HCT116 (cell line): ENCODE measurements at regions not wholly inside any gene's neighbourhood (a gene's known extent, or its start where the extent isn't known, plus 50 kb on each side); places are given as distances from the start of the nearest gene placed in this dataset.

ENCODE experiments used
- ATAC-seq: fragments of 200-7000 bp; cut with Tn5 transposase; 2 replicates; pipeline ENCODE4 v1.9.1; 2020; ENCODE audit warnings: mild to moderate bottlenecking, moderate library complexity
- BruUV-seq: library from RNA; stranded (reverse); fragments of 400-500 nt; replicated peaks from 2 replicates; lab custom pipeline; 2021; lab: Mats Ljungman, UMichigan
- CTCF ChIA-PET: fragments of 300-600 bp; sonication (Branson Sonifier 250); formaldehyde crosslinking; loops from one replicate; lab custom pipeline; 2021; ENCODE audit warnings: antibody characterized with exemption; lab: Charles Lee
- POLR2A ChIA-PET: fragments of 300-600, 350-600 bp; sonication (Branson Sonifier 250); formaldehyde crosslinking; loops from one replicate; lab custom pipeline; 2021; ENCODE audit warnings: antibody characterized with exemption; lab: Charles Lee
- RAD21 ChIA-PET, 2 experiments: fragments of 300-600 bp; sonication (Branson Sonifier 250); formaldehyde crosslinking; loops; one replicate each; lab custom pipeline; 2023; ENCODE audit warnings: low total read pairs in 2 of 2; ENCODE audit not compliant: uncharacterized antibody in 2 of 2, unreplicated experiment in 2 of 2, low non-redundant PET in 1 of 2; lab: Charles Lee
- DNase-seq: peaks from one replicate; pipeline ENCODE4 v3.0.0-alpha.2; 2010; ENCODE audit warnings: low read depth, low spot score
- H2AFZ ChIP-seq: fragments of 200-600 bp; shearing (Covaris generic), sonication (generic); 2 replicates; pipeline ENCODE4 v1.6.1; 2017; ENCODE audit warnings: low read depth, mixed run types, mixed read lengths, antibody characterized with exemption, low read length; ENCODE audit not compliant: poor library complexity, severe bottlenecking
- H3K27ac ChIP-seq: 2 replicates; pipeline ENCODE4 v1.5.1; 2012; ENCODE audit warnings: low read depth, low read length
- H3K27me3 ChIP-seq: fragments of 200-600 bp; sonication (generic); 2 replicates; pipeline ENCODE4 v1.6.1; 2016; ENCODE audit warnings: mixed run types, low read length, mixed read lengths; ENCODE audit not compliant: insufficient read depth
- H3K36me3 ChIP-seq, 2 experiments: fragments of 200-500 bp in 1 of 2; fragments of 200-600 bp in 1 of 2; sonication (Bioruptor generic) in 1 of 2; sonication (generic) in 1 of 2; 2 replicates each; pipeline versions ENCODE4 v1.5.1 to v1.6.1; 2014 to 2016; ENCODE audit warnings: low read length in 2 of 2, inconsistent platforms in 1 of 2, mixed read lengths in 1 of 2, mixed run types in 1 of 2; ENCODE audit not compliant: insufficient read depth in 2 of 2, control insufficient read depth in 1 of 2
- H3K4me1 ChIP-seq, 2 experiments: fragments of 200-600 bp in 1 of 2; sonication (generic) in 1 of 2; 2 replicates each; pipeline versions ENCODE4 v1.5.1 to v1.6.1; 2012 to 2017; ENCODE audit warnings: low read length in 2 of 2, inconsistent platforms in 1 of 2, mild to moderate bottlenecking in 1 of 2, mixed read lengths in 1 of 2, mixed run types in 1 of 2, moderate library complexity in 1 of 2; ENCODE audit not compliant: insufficient read depth in 2 of 2, control insufficient read depth in 1 of 2
- H3K4me2 ChIP-seq: fragments of 200-600 bp; sonication (generic); 2 replicates; pipeline ENCODE4 v1.6.1; 2017; ENCODE audit warnings: mixed run types, low read length, mixed read lengths
- H3K4me3 ChIP-seq, 2 experiments: fragments of 200-600 bp in 1 of 2; sonication (generic) in 1 of 2; replicated peaks in 1 of 2; 2 replicates each; pipeline ENCODE4 v1.5.1; 2011 to 2016; ENCODE audit warnings: low read length in 2 of 2, control low read depth in 1 of 2, low read depth in 1 of 2, mild to moderate bottlenecking in 1 of 2, mixed read lengths in 1 of 2, mixed run types in 1 of 2
- H3K79me2 ChIP-seq: fragments of 200-600 bp; sonication (generic); 2 replicates; pipeline ENCODE4 v1.6.1; 2017; ENCODE audit warnings: mild to moderate bottlenecking, mixed run types, low read length, moderate library complexity, mixed read lengths; ENCODE audit not compliant: insufficient read depth
- H3K9ac ChIP-seq: fragments of 200-600 bp; sonication (generic); 2 replicates; pipeline ENCODE4 v1.6.1; 2016; ENCODE audit warnings: low read length, mixed read lengths
- H3K9me2 ChIP-seq: fragments of 200-600 bp; sonication (generic), shearing (Covaris generic); 2 replicates; pipeline ENCODE4 v1.6.1; 2017; ENCODE audit warnings: mixed run types, mild to moderate bottlenecking, moderate library complexity; ENCODE audit not compliant: insufficient read depth
- H3K9me3 ChIP-seq, 2 experiments: fragments of 200-500 bp in 1 of 2; fragments of 200-600 bp in 1 of 2; sonication (Bioruptor generic) in 1 of 2; sonication (generic) in 1 of 2; 2 replicates each; pipeline ENCODE4 v1.6.1; 2014 to 2017; ENCODE audit warnings: low read length in 2 of 2, mixed read lengths in 2 of 2, inconsistent platforms in 1 of 2, low read depth in 1 of 2, mild to moderate bottlenecking in 1 of 2, mixed run types in 1 of 2, moderate library complexity in 1 of 2; ENCODE audit not compliant: control insufficient read depth in 1 of 2, insufficient read depth in 1 of 2
- H4K20me1 ChIP-seq: fragments of 200-600 bp; sonication (generic), shearing (Covaris generic); 2 replicates; pipeline ENCODE4 v1.6.1; 2017; ENCODE audit warnings: mixed run types, mild to moderate bottlenecking, moderate library complexity; ENCODE audit not compliant: insufficient read depth
- intact Hi-C: fragments of 100-400 bp; cut with micrococcal nuclease; formaldehyde crosslinking; loops from 2 replicates; pipeline ENCODE4 v1.10.0; 2022
- TF ChIP-seq, protein P1 (sequence below): IDR thresholded peaks from 2 replicates; pipeline ENCODE4 v1.6.1; 2012
- TF ChIP-seq, protein P2 (sequence below), 3 experiments: fragments of 200-600 bp in 1 of 3; sonication (generic) in 1 of 3; IDR thresholded peaks in 2 of 3; conservative IDR thresholded peaks in 1 of 3; 2 replicates each; pipeline ENCODE4 v1.5.1; 2012 to 2017; ENCODE audit warnings: low read depth in 2 of 3, low read length in 2 of 3, antibody characterized with exemption in 1 of 3, borderline replicate concordance in 1 of 3, control low read depth in 1 of 3, mild to moderate bottlenecking in 1 of 3, mixed read lengths in 1 of 3, mixed run types in 1 of 3, moderate library complexity in 1 of 3; ENCODE audit not compliant: insufficient read depth in 1 of 3
- TF ChIP-seq, protein P3 (sequence below): IDR thresholded peaks from 2 replicates; pipeline ENCODE4 v1.6.1; 2012
- TF ChIP-seq, protein P4 (sequence below): IDR thresholded peaks from 2 replicates; pipeline ENCODE4 v1.6.1; 2011; ENCODE audit warnings: mild to moderate bottlenecking, low read length, moderate library complexity; ENCODE audit not compliant: insufficient replicate concordance; ENCODE audit errors: extremely low read depth

DNA sequence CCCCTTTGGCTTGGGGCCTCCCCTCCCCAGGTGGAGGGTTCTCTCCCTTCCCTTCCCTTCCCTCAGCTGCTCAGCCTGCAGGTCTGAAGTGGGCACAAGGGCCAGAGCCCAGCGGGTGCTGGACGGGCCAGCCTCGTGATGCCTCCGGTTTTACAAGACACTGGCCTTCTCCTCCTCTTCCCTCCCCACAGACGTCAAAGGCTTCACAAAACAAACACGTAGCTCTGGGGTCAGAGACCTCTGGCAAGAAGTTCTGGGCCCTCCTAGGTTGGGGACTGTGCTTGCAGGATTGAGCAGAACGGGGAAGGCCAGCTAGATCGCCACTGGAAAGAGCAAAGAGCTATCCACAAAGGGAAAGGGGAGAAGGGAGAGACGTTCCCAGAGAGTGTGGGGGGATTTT, 81.4 kb upstream of the TPM1 start:
- Histone ChIP-seq H4K20me1 (no peaks in the 10 kb centered on the region), H3K36me3 (no peaks in the 10 kb centered on the region), H3K9ac (no peak overlapping the region), H3K4me3 (no peak overlapping the region), H3K9me3 (no peaks in the 10 kb centered on the region), H3K79me2 (no peaks in the 10 kb centered on the region), H3K27me3 (no peaks in the 10 kb centered on the region), H3K9me2 (no peaks in the 10 kb centered on the region), H3K4me1 (no peaks in the 10 kb centered on the region), H3K4me2 (no peak overlapping the region), H3K27ac (no peak overlapping the region), H2AFZ (no peak overlapping the region)
- CTCF ChIA-PET: no interaction called here
- ATAC-seq: no peak
- BruUV-seq: no TSS peak
- POLR2A ChIA-PET: no interaction called here
- DNase-seq: no peak
- TF ChIP-seq, protein P1, sequence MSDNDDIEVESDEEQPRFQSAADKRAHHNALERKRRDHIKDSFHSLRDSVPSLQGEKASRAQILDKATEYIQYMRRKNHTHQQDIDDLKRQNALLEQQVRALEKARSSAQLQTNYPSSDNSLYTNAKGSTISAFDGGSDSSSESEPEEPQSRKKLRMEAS: no peak
- TF ChIP-seq, protein P2, sequence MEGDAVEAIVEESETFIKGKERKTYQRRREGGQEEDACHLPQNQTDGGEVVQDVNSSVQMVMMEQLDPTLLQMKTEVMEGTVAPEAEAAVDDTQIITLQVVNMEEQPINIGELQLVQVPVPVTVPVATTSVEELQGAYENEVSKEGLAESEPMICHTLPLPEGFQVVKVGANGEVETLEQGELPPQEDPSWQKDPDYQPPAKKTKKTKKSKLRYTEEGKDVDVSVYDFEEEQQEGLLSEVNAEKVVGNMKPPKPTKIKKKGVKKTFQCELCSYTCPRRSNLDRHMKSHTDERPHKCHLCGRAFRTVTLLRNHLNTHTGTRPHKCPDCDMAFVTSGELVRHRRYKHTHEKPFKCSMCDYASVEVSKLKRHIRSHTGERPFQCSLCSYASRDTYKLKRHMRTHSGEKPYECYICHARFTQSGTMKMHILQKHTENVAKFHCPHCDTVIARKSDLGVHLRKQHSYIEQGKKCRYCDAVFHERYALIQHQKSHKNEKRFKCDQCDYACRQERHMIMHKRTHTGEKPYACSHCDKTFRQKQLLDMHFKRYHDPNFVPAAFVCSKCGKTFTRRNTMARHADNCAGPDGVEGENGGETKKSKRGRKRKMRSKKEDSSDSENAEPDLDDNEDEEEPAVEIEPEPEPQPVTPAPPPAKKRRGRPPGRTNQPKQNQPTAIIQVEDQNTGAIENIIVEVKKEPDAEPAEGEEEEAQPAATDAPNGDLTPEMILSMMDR (IDR thresholded peaks at IDR 0.05 in 2 of 3, conservative IDR thresholded peaks at IDR 0.05 in 1 of 3; ENCODE audit: borderline replicate concordance in 1 of 3, insufficient read depth in 1 of 3, low read depth in 2 of 3, low read length in 2 of 3): no peak
- TF ChIP-seq, protein P3, sequence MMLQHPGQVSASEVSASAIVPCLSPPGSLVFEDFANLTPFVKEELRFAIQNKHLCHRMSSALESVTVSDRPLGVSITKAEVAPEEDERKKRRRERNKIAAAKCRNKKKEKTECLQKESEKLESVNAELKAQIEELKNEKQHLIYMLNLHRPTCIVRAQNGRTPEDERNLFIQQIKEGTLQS: no peak
- TF ChIP-seq, protein P4, sequence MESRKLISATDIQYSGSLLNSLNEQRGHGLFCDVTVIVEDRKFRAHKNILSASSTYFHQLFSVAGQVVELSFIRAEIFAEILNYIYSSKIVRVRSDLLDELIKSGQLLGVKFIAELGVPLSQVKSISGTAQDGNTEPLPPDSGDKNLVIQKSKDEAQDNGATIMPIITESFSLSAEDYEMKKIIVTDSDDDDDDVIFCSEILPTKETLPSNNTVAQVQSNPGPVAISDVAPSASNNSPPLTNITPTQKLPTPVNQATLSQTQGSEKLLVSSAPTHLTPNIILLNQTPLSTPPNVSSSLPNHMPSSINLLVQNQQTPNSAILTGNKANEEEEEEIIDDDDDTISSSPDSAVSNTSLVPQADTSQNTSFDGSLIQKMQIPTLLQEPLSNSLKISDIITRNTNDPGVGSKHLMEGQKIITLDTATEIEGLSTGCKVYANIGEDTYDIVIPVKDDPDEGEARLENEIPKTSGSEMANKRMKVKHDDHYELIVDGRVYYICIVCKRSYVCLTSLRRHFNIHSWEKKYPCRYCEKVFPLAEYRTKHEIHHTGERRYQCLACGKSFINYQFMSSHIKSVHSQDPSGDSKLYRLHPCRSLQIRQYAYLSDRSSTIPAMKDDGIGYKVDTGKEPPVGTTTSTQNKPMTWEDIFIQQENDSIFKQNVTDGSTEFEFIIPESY: no peak
- RAD21 ChIA-PET: no interaction called here
- intact Hi-C loops: no loop called here
